ENCODE measurements at regions not wholly inside any gene's neighbourhood (a gene's known extent, or its start where the extent isn't known, plus 50 kb on each side); places are given as distances from the start of the nearest gene placed in this dataset.

DNA sequence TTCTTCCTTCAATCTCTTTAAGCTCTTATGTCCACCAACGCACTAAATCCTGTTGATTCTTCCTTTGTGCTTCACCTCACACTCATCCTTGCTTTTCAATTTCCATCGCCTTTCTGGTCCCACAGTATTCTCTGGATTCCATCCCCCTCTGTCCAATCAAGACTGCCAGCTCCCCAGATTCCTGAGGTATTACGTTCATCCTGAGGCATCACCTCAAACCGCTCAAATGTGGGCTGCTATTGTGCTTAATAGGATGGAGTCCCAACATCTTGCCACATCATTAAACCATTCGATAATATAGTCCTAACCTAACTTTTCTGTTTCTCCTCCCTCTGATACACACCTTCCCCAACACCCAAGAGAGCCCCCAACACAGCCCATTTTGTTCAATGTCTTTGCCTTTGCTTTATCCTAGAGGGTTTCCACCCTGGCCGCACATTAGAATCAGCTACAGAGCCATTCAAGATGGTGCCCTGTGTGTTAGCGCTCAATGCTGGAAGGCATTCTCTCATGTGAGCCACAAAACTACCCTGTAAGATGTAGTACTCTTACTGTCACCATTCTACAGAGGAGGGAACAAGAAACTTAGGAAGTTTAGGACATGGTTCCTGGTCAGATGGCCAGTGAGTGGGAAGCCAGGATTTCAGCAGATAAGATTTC lies 79.5 kb upstream of the LEP start:
- WGBS, 2 donors, result 87 to 89% methylated on average over 7 of the region's 7 CpGs
- Histone ChIP-seq H3K4me3 (no peak overlapping the region), H3K9me3 (no peaks in the 10 kb centered on the region), H3K36me3 (no peaks in the 10 kb centered on the region), H3K27ac (no peak overlapping the region), H3K27me3 (peaks cover 0 to 93% (median 74%) of the 10 kb centered on the region in 7 donors), H3K4me1 (peaks cover under 1 to 7% (median 3%) of the 10 kb centered on the region in 9 donors)
- no peak for ATAC-seq
- TF ChIP-seq CTCF (IDR thresholded peaks at IDR 0.05), result no peak
- intact Hi-C loops (cut with DNase I), result no loop called here
- DNase-seq, result no peak

GRCh38 chr7:128162666-128163065 lies 78.4 kb upstream of the LEP start:
- Histone ChIP-seq H3K4me1 (peaks cover 6 to 15% (median 11%) of the 10 kb centered on the region in 9 donors), H3K36me3 (no peaks in the 10 kb centered on the region), H3K9me3 (no peaks in the 10 kb centered on the region), H3K27me3 (peaks cover 2 to 93% (median 82%) of the 10 kb centered on the region in 7 donors), H3K27ac (no peak overlapping the region), H3K4me3 (no peak overlapping the region)
- DNase-seq, result no peak
- TF ChIP-seq CTCF (IDR thresholded peaks at IDR 0.05), result no peak
- no peak for ATAC-seq
- 68 to 78% methylated on average over 2 of the region's 2 CpGs for WGBS, 2 donors
- intact Hi-C loops (cut with DNase I), result no loop called here

DNA sequence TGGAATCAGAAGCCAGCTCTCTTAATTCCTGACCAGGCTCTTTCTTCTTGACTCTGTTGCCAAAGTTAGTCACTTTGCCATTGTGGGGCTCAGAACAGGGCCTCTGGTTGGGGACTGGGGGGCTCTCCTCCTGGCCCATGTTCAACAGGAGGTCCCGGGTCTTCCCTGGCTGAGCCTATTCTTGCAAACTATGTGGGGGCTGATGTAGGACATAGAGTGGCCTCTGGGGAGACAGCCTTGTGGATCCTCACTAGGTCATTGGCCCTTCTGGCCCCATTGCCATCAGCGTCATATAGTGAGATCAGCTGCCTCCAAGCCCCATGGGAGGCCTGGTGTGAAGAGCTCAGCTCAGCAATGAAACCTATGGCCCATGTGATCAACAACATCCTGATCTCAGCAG lies 77.6 kb upstream of the LEP start:
- no peak for ATAC-seq
- Histone ChIP-seq H3K36me3 (no peaks in the 10 kb centered on the region), H3K4me1 (peaks cover 6 to 23% (median 19%) of the 10 kb centered on the region in 9 donors), H3K27ac (no peak overlapping the region), H3K9me3 (no peaks in the 10 kb centered on the region), H3K27me3 (peaks cover 10 to 93% (median 86%) of the 10 kb centered on the region in 7 donors), H3K4me3 (no peak overlapping the region)
- intact Hi-C loops (cut with DNase I), result no loop called here
- DNase-seq, result no peak
- WGBS, 2 donors, result 86 to 94% methylated on average over 2 of the region's 2 CpGs
- TF ChIP-seq CTCF (IDR thresholded peaks at IDR 0.05), result no peak

DNA sequence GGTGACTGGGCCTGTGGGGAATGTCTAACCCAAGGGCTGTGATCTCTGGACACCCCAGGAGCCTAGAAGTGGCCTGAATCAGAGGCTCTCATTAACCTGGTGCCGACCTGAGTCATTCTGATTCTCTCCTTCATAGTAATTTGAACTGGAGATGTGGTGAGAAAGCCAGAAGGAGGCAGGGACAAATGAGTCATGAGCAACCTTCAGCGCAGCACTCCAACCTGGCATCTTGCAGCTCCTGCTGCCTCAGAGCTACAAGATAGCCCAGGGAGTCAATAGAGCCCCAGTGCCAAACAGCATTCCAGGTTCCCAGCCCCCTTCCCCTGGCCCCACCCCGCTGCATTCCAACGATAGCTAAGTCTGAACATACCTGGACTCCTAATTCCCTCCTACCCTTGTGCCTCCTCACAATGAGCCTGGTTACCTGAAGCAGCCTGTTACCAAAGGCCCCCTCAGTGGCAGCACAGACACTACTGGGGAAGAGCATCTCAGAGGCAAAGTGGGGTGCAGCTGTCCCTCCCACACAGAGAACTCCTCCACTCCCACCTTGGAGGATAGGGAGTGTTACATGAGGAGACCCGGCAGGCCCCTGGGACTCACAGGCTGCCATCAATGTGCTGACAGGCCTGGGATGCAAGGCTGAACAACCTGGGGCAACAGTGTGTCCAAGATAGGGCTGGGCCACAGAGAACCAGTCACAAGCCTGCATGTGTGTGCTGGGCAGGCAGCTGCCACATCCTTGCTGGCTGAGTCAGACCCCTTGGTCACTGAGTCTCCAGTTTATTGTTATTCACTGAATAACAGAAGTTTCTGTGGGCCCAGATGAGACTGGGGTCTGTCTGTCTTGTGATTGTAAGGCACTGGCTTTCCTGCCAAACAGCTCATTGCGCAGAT lies 76.8 kb upstream of the LEP start:
- intact Hi-C loops (cut with DNase I), result no loop called here
- no peak for DNase-seq
- Histone ChIP-seq H3K36me3 (no peaks in the 10 kb centered on the region), H3K27ac (no peak overlapping the region), H3K4me3 (no peak overlapping the region), H3K9me3 (no peaks in the 10 kb centered on the region), H3K4me1 (peaks cover 6 to 26% (median 19%) of the 10 kb centered on the region in 9 donors), H3K27me3 (peaks cover 12 to 95% (median 90%) of the 10 kb centered on the region in 7 donors)
- TF ChIP-seq CTCF (IDR thresholded peaks at IDR 0.05), result no peak
- ATAC-seq, result no peak
- 65% methylated on average over 6 of the region's 6 CpGs for WGBS, 2 donors

All from heart right ventricle (tissue), 16 donors.